ENCODE measurements at regions not wholly inside any gene's neighbourhood (a gene's known extent, or its start where the extent isn't known, plus 50 kb on each side); places are given as distances from the start of the nearest gene placed in this dataset.

- Histone ChIP-seq H3K4me3 (ENCODE audit: low read depth, low read length) (no peak overlapping the region), H3K27me3 (replicated peaks) (no peaks in the 10 kb centered on the region), H3K36me3 (replicated peaks) (no peaks in the 10 kb centered on the region), H3K27ac (no peak overlapping the region)
- DNase-seq = no peak
- TF ChIP-seq CTCF (IDR thresholded peaks at IDR 0.05; ENCODE audit: low read depth, low read length, missing control alignments) = no peak
- in situ Hi-C loops (cut with HindIII; ENCODE audit: low pct_ligation_motif_present, low sequenced_read_pairs) = no loop called here
These were observed 348.3 kb upstream of the SYT4 start for GRCh38 chr18:43625582-43625981.

GRCh38 chr18:43627848-43628530 is 350.7 kb upstream of the SYT4 start:
- in situ Hi-C loops (cut with HindIII; ENCODE audit: low pct_ligation_motif_present, low sequenced_read_pairs) = no loop called here
- H3K27ac ChIP-seq = no peak overlapping the region
- TF ChIP-seq CTCF (IDR thresholded peaks at IDR 0.05; ENCODE audit: low read depth, low read length, missing control alignments) = no peak

GRCh38 chr18:43634994-43635393 is 357.7 kb upstream of the SYT4 start:
- no peak for DNase-seq
- TF ChIP-seq CTCF (IDR thresholded peaks at IDR 0.05; ENCODE audit: low read depth, low read length, missing control alignments) = no peak
- H3K36me3 ChIP-seq (replicated peaks) = no peaks in the 10 kb centered on the region
- H3K27ac ChIP-seq = no peak overlapping the region
- H3K27me3 ChIP-seq (replicated peaks) = no peaks in the 10 kb centered on the region
- in situ Hi-C loops (cut with HindIII; ENCODE audit: low pct_ligation_motif_present, low sequenced_read_pairs) = no loop called here
- H3K4me3 ChIP-seq (ENCODE audit: low read depth, low read length) = no peak overlapping the region

More at GRCh38 chr18:43627848-43628530, 350.7 kb upstream of the SYT4 start:
- Histone ChIP-seq H3K4me3 (ENCODE audit: low read depth, low read length) (no peak overlapping the region), H3K27me3 (replicated peaks) (no peaks in the 10 kb centered on the region), H3K36me3 (replicated peaks) (no peaks in the 10 kb centered on the region)
- no peak for DNase-seq

GRCh38 chr18:43635397-43635796 is 358.1 kb upstream of the SYT4 start:
- H3K36me3 ChIP-seq (replicated peaks) = no peaks in the 10 kb centered on the region
- no peaks in the 10 kb centered on the region for H3K27me3 ChIP-seq (replicated peaks)
- H3K4me3 ChIP-seq (ENCODE audit: low read depth, low read length) = no peak overlapping the region
- in situ Hi-C loops (cut with HindIII; ENCODE audit: low pct_ligation_motif_present, low sequenced_read_pairs) = no loop called here
- DNase-seq = no peak
- no peak overlapping the region for H3K27ac ChIP-seq
- TF ChIP-seq CTCF (IDR thresholded peaks at IDR 0.05; ENCODE audit: low read depth, low read length, missing control alignments) = no peak

GRCh38 chr18:43642727-43643330 is 365.5 kb upstream of the SYT4 start:
- in situ Hi-C loops (cut with HindIII; ENCODE audit: low pct_ligation_motif_present, low sequenced_read_pairs) = no loop called here
- DNase-seq = no peak
- TF ChIP-seq CTCF (IDR thresholded peaks at IDR 0.05; ENCODE audit: low read depth, low read length, missing control alignments) = no peak

More at GRCh38 chr18:43642727-43643330, 365.5 kb upstream of the SYT4 start:
- Histone ChIP-seq H3K36me3 (replicated peaks) (no peaks in the 10 kb centered on the region), H3K27ac (no peak overlapping the region), H3K27me3 (replicated peaks) (no peaks in the 10 kb centered on the region), H3K4me3 (ENCODE audit: low read depth, low read length) (no peak overlapping the region)

Data from brain microvascular endothelial cell (primary cell).